ENCODE measurements at regions not wholly inside any gene's neighbourhood (a gene's known extent, or its start where the extent isn't known, plus 50 kb on each side); places are given as distances from the start of the nearest gene placed in this dataset.

DNA sequence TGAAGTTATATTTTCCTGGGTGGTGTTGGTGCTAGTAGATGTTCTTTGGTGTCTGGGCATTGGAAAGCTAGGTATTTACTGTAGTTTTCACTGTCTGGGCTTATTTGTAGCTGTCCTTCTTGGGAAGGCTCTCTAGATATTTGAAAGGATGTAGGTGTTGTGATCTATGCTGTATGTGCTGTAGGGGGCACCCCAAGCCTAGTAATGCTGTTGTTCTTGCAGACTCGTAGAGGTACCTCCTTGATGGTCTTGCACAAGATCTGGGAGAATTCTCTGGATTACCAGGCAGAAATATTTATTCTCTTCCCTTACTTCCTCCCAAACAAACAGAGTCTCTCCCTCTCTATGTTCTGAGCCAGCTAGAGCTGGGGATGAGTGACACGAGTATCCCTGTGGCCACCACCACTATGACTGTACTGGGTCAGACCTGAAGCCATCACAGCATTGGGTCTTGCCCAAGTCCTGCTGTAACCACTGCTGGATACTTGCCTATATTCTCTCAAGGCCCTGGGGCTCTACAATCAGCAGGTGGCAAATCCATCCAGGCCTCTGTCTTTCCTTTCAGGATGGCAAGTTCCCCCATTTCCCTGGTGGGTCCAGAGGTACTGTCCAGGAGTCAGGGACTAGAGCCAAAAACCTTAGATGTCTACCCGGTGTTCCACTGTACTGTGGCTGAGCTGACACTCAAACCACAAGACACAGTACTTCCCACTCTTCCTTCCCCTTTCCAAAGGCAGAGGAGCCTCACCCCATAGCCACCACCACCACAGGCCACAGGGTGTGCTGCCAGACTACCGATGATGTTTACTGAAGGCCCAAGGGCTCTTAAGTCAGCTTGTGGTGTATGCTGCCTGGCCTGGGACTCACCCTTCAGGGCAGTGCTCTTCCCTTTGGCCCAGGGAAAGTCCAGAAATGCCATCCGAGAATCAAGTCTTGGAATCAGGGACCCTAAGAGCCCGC, 195.2 kb upstream of the DPPA4 start:
- DNase-seq: peak; percentile 32

- DNase-seq: no peak
Observed at GRCh38 chr3:109545746-109546145, 208.4 kb upstream of the DPPA4 start.

- no peak for DNase-seq
Observed at GRCh38 chr3:109548192-109548938, 211.0 kb upstream of the DPPA4 start.

- DNase-seq: no peak
Observed at GRCh38 chr3:109553591-109554371, 216.4 kb upstream of the DPPA4 start.

DNA sequence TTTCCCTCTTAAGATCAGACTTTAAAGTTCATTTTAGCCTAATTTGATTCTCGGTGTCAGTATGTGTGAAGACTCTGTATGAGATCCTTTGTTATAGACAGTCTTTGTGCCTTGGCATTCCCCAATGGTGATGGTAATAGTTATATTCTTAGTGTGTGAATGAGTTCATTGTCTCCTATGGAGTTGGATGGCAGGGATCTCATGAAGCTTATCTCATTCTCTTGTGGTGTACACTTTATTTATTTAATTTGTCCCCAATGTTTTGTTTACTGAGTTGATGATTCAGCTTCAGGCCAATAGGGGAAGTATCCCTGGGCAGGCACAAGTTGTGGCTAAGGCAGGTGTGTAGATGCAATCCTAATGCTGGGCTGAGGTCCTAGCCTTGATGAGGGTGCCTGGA, 222.0 kb upstream of the DPPA4 start:
- no peak for DNase-seq

DNA sequence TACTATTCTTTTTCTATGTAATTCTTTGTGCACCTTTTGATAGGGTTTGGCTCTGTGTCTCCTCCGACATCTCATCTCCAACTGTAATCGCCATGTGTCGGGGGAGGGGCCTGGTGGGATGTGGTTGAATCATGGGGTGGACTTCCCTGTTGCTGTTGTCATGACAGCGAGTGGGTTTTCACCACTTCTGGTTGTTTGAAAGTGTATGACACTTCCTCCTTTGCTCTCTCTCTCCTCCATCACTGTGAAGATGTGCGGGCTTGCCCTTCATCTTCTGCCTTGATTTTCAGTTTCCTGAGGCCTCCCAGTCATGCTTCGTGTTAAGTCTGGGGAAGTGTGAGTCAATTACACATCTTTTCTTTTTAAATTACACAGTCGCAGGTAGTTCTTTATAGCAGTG, 225.8 kb upstream of the DPPA4 start:
- no peak for DNase-seq

DNA sequence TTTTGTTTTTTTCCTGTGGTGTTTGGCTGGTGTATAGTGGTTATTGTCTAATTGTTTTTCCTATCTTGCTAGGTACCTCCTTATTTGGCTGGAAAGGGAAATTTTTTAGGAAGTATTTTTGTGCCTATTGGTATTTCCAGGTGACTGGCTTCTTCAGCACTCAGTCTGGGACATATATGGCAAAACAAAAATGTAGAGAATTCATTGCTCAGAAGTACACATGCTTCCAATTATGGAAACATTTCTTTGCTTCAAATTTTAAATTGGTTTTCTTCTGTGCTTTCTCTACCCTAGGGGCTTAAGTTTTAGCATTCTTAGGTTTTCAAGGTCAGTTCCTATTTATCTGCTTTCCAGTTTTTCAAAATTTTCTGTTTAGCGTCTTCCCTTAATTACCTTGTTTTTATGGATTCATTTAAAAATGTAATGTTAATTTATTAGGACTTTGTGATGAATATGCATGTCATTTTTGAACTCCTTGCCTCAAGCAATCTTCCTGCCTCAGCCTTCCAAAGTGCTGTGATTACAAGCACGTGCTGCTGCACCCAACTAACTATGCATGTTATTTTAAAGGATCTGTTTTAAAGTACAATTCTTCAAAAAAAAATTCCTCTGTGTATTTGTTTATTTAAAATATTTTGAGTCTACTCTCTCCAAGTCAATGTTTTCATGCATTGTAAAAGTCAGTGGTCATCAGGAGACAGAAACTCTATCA, 231.9 kb upstream of the DPPA4 start:
- no peak for DNase-seq

- no peak for DNase-seq
Observed at GRCh38 chr3:109570408-109570807, 233.1 kb upstream of the DPPA4 start.

DNA sequence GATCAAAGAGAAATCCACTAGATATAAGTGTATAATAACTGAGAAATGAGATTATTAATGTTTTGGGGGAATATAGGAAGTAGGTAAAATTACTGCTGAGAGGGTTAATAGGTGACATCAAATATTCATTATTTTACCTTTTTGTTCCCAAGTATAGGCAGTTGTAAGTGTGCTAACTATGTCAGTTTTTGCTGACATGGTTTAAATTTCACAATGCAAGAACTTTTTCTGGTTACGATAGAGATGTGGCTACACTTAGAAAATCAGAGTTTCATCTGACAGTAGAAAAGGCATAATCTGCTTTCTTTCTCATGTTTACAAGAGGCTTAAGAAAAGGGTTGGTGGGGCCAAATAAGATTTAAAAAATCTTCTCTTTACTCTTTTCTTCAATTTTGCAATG, 235.0 kb upstream of the DPPA4 start:
- DNase-seq: no peak

DNA sequence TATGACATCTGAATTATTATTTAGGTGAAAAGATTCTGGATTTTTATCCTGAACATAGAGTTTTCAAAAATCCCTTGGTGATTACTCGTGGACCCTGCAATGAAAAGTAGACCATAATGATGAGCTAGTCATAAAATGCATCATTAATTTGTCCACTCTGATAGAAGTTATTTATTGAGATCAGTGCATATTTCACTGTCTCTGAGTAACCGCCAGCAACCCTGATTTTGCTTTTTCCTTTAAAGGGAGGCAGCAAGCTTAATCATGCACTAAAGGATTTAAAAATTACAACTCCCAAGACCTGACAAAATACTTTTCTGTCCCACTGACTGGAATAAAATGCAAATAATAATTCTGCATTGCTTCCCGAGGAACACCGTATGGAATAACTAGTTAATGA, 259.6 kb upstream of the DPPA4 start:
- DNase-seq: no peak

DNA sequence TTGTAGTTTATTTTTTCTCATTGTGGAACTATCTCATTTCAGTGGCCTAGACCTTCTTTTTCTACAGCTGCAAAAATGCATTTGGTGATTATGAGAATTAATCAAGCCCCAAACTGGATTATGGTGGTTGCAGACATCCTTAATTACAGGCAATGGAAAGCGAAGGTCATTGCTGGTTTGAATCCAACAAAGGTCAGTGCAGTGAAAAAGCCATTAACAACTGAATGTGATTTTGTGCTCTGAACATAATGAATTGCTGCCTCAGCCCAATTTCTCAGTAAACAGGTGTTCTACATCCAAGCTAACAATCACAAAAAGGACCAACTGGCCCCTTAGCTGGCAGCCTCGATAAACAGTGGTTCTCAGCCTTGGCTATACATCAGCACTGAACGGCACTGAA, 260.1 kb upstream of the DPPA4 start:
- DNase-seq: no peak

DNA sequence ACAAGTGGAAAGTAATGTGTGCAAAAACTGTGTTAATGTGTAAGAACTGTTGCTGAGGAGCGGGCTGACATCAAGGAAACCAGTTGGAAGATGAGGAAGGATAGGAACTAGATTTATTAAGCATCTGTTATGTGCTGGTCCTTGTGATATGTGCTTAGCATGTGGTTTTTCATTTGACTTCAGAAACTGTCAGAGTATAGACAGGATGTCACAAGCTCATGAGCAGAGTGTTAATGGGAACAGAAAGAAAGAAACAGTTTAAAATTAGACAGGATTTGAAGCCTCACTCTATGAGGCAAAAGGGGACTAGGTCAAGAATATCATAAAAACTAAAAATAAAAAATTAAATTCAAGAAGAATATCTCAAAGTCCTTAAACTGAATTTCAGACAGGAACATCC, 270.6 kb upstream of the DPPA4 start:
- no peak for DNase-seq

DNA sequence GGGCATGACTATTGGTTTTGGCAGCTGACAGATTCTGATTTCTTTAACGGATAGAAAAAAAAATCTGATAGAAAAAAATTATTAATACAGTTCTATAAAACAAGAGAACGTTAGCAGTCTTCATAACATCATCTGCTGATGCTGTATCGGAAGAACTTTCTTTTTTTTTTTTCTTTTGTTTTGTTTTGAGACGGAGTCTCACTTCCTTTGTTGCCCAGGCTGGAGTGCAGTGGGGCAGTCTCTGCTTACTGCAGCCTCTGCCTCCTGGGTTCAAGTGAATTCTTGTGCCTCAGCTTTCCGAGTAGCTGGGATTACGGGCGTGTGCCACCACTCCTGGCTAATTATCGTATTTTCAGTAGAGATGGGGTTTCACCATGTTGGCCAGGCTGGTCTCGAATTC, 271.2 kb upstream of the DPPA4 start:
- no peak for DNase-seq

DNA sequence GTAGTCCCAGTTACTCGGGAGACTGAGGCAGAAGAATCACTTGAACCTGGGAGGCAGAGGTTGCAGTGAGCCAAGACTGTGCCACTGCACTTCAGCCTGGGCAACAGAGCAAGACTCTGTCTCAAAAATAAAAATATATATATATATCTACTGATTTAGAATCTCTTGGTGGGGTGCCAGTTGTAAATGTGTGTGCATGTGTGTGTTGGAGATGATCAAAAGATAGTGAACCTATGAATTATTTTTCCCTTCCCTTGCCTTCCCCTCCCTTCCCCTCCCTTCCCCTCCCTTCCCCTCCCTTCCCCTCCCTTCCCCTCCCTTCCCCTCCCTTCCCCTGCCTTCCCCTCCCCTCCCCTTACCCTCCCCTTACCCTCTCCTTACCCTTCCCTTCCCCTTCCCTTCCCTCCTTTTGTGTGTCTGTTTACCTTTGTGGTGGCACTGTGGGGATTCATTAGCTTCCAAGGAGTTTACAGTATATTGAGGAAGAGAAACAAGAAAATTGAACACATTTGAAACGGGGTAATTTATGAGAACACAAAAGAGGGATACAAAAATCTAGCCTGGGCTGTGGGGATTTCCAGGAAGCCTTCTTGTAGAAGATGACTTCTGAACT, 281.5 kb upstream of the DPPA4 start:
- DNase-seq: no peak

DNA sequence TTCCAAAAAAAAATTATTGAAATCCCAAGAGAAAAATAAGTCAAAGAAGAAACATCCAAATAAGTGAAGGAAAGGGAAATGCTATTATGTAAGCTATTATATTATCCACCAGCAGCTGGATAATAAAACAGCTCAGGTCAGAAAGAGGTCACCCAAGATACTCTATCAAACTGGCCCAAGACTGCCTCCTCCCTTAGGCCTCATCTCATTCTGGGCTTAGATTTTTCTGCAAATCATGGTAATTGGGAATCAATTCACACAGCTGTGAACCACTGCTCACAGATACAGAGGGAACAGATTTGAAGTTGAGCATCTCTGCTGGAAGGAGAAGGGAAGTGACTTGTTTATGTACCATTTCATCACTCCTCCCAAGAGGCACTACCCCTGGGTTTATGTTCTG, 294.6 kb upstream of the DPPA4 start:
- no peak for DNase-seq

DNA sequence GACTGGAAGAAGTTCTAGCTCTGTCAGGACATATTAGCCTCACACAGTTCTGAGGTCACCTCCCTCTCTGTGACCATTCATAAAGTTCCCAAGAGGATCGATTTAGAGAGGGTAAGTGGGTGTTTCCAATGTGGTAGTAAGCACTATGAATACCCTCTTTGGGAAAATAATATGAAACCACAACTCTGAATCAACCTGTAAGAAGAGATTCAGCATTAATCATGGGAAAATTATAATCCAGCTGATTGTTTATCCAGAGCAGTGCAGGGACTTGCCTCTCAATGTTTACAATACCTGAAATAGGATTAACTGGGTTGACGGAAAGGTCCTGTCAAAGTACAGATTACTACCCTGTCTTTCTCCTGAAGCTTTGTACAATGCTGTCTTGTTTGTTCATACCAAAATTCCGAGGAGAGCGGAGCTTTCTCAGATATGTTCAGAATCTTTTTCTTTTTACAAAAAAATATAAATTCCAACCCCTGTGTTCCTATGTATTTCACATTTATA, 302.9 kb upstream of the DPPA4 start:
- DNase-seq: no peak

DNA sequence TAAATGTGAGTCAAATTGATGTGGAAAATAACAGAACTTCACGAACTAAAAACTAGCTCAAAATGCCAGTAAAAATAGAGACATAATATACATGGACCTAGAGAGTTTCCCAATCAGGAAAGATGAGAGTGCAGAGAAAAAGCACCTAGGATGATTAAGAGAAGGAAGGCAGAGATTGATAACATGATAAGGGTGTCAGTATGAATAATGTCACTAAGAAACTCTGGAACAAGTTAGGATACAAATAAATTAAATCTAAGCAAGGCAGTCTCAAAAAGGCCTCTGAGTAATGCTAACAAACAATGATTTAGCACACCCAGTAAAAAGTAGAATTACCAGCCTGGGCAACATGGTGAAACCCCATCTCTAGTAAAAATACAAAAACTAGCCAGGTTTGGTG, 304.7 kb upstream of the DPPA4 start:
- DNase-seq: no peak

DNA sequence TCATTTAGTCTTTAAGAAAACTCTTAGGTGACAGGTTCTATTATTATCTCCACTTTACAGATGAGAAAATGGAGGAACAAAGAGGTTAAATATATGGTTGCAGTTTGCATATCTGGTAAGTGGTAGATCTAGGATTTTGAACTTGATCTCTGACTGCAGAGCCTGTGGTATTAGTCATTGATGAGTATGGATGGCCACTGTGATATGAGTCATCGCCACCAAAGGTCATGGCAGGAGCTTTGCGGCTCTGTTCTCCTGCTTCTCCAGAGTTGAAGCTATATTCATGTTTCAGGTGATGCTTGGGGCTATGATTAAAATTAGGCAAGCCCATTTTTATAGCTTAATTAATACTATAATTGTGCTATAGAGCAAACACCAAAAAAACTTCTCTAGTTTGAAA, 306.2 kb upstream of the DPPA4 start:
- peak; percentile 4 for DNase-seq

DNA sequence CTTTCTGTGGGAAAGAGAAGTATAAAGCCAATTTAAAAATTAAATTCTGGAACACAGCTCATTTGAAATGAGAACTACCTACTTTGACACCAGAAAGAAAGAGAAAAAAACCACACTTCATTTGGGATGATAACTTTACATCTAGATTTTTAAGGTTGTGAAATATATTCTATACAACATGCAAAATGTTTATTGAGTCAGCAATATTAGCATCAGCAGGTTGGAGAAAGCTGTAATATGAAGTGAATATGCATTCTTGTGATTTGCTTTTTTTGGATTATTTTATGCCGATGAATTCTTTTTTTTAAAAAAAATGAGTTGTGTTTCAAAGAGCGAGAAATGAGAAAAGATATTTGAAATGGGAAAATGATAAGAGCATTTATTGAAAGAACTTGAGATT, 307.0 kb upstream of the DPPA4 start:
- DNase-seq: no peak

GRCh38 chr3:109644746-109645145, 307.4 kb upstream of the DPPA4 start:
- DNase-seq: no peak

- no peak for DNase-seq
Observed at GRCh38 chr3:109648027-109648426, 310.7 kb upstream of the DPPA4 start.

GRCh38 chr3:109656225-109656624, 318.9 kb upstream of the DPPA4 start:
- DNase-seq: no peak

All from fibroblast of skin of scalp (primary cell).